GM12878 (cell line): ENCODE measurements at regions not wholly inside any gene's neighbourhood (a gene's known extent, or its start where the extent isn't known, plus 50 kb on each side); places are given as distances from the start of the nearest gene placed in this dataset.

ENCODE experiments used
- ATAC-seq: fragments of 200-7000 bp; cut with Tn5 transposase; 3 replicates; pipeline ENCODE4 v1.9.1; 2020; ENCODE audit warnings: mild to moderate bottlenecking, moderate library complexity
- BruUV-seq: library from RNA; stranded (reverse); fragments of 400-500 nt; replicated peaks from 2 replicates; lab custom pipeline; 2021; lab: Mats Ljungman, UMichigan
- CTCF ChIA-PET: fragments of 300-600 bp; sonication (Branson Sonifier 250); formaldehyde crosslinking; extraction: SDS; loops from one replicate; lab custom pipeline; 2021; ENCODE audit warnings: inconsistent platforms; lab: Yijun Ruan, JAX
- POLR2A ChIA-PET: fragments of 350-600 bp; formaldehyde crosslinking; extraction: SDS; loops from one replicate; lab custom pipeline; 2021; ENCODE audit warnings: inconsistent platforms; lab: Charles Lee
- RAD21 ChIA-PET: fragments of 300-600 bp; sonication (Branson Sonifier 250); formaldehyde crosslinking; loops from one replicate; lab custom pipeline; 2023; ENCODE audit warnings: antibody characterized with exemption; ENCODE audit not compliant: unreplicated experiment; lab: Charles Lee
- SMC1A ChIA-PET: fragments of 300-600 bp; sonication (Branson Sonifier 250); formaldehyde crosslinking; loops from one replicate; lab custom pipeline; 2023; ENCODE audit not compliant: unreplicated experiment, uncharacterized antibody; lab: Charles Lee
- DNase-seq: peaks from one replicate; pipeline ENCODE4 v3.0.0-alpha.2; 2011; ENCODE audit warnings: low read depth, low spot score
- FAIRE-seq: peaks from 3 replicates; lab custom pipeline; 2011; peaks lifted over from hg19 to GRCh38; lab: Jason Lieb, UNC
- H2AFZ ChIP-seq: 2 replicates; pipeline ENCODE4 v1.6.0; 2011; ENCODE audit warnings: low read depth, low read length, control low read depth; ENCODE audit not compliant: control insufficient read depth
- H3K27ac ChIP-seq: 2 replicates; pipeline ENCODE4 v1.5.1; 2011; ENCODE audit warnings: control low read depth; ENCODE audit not compliant: control insufficient read depth, insufficient read depth
- H3K27me3 ChIP-seq, 2 experiments: replicated peaks in 1 of 2; 2 replicates each; pipeline versions ENCODE4 v1.6.0 to v1.6.1; 2011; ENCODE audit warnings: low read length in 1 of 2; ENCODE audit not compliant: control insufficient read depth in 2 of 2, insufficient read depth in 2 of 2
- H3K36me3 ChIP-seq, 2 experiments: 2 replicates each; pipeline ENCODE4 v1.5.1; 2011; ENCODE audit warnings: low read length in 1 of 2; ENCODE audit not compliant: control insufficient read depth in 2 of 2, insufficient read depth in 2 of 2
- H3K4me1 ChIP-seq: 2 replicates; pipeline ENCODE4 v1.6.1; 2011; ENCODE audit warnings: mild to moderate bottlenecking, low read length, moderate library complexity, mixed read lengths; ENCODE audit not compliant: control insufficient read depth, insufficient read depth
- H3K4me2 ChIP-seq: 2 replicates; pipeline ENCODE4 v1.6.0; 2011; ENCODE audit warnings: control low read depth; ENCODE audit not compliant: control insufficient read depth, insufficient read depth
- H3K4me3 ChIP-seq: fragments of 200-600 bp; sonication (generic); 2 replicates; pipeline ENCODE4 v1.5.1; 2016
- H3K79me2 ChIP-seq: 2 replicates; pipeline ENCODE4 v1.6.0; 2011; ENCODE audit warnings: low read length; ENCODE audit not compliant: control insufficient read depth, insufficient read depth
- H3K9ac ChIP-seq: 2 replicates; pipeline ENCODE4 v1.8.0; 2011; ENCODE audit warnings: low read length, control low read depth, mixed read lengths; ENCODE audit not compliant: control insufficient read depth, insufficient read depth
- H3K9me3 ChIP-seq: replicated peaks from 3 replicates; pipeline ENCODE4 v1.5.1; 2011; ENCODE audit warnings: mild to moderate bottlenecking, low read length; ENCODE audit not compliant: control insufficient read depth, insufficient read depth
- H4K20me1 ChIP-seq: 2 replicates; pipeline ENCODE4 v1.6.0; 2011; ENCODE audit not compliant: control insufficient read depth, insufficient read depth
- CHD4 ChIP-seq: fragments of 200-600 bp; sonication (generic); IDR thresholded peaks from 2 replicates; pipeline ENCODE4 v1.6.1; 2016; ENCODE audit warnings: mild to moderate bottlenecking
- CTCF ChIP-seq, 3 experiments: IDR thresholded peaks in 2 of 3; conservative IDR thresholded peaks in 1 of 3; 2 replicates each; pipeline ENCODE4 v1.5.1; 2011; ENCODE audit warnings: low read depth in 3 of 3, low read length in 3 of 3, mild to moderate bottlenecking in 3 of 3, control low read depth in 2 of 3, moderate library complexity in 2 of 3, inconsistent platforms in 1 of 3, mixed read lengths in 1 of 3; ENCODE audit not compliant: control insufficient read depth in 2 of 3, insufficient read depth in 1 of 3; ENCODE audit errors: extremely low read depth in 1 of 3
- HCFC1 ChIP-seq: fragments of 150-350 bp; IDR thresholded peaks from 2 replicates; pipeline ENCODE4 v1.6.1; 2014; ENCODE audit warnings: low read length
- MEF2A ChIP-seq: IDR thresholded peaks from 2 replicates; pipeline ENCODE4 v1.6.1; 2011; ENCODE audit warnings: low read depth, mild to moderate bottlenecking, low read length, moderate library complexity; ENCODE audit not compliant: insufficient read depth
- NFXL1 ChIP-seq: fragments of 450-650 bp; IDR thresholded peaks from 2 replicates; pipeline ENCODE4 v1.6.1; 2017; ENCODE audit warnings: antibody characterized with exemption, mild to moderate bottlenecking, borderline replicate concordance
- WGBS: methylation state at CpG from one replicate; pipeline ENCODE4 v1.1.6; 2016; ENCODE audit warnings: low lambda C conversion rate; ENCODE audit not compliant: insufficient replicate concordance, insufficient coverage; ENCODE audit errors: missing lambda C conversion rate; 5-methylcytosine and 5-hydroxymethylcytosine counted together
- in situ Hi-C: fragments of 300-500 bp; cut with MboI; formaldehyde crosslinking; loops from 9 replicates; pipeline ENCODE4 v1.14.3; 2018; ENCODE audit warnings: mixed read lengths
- intact Hi-C: fragments of 100-400 bp; cut with micrococcal nuclease; formaldehyde crosslinking; loops from one replicate; pipeline ENCODE4 v1.14.2; 2022; ENCODE audit not compliant: unreplicated experiment

DNA sequence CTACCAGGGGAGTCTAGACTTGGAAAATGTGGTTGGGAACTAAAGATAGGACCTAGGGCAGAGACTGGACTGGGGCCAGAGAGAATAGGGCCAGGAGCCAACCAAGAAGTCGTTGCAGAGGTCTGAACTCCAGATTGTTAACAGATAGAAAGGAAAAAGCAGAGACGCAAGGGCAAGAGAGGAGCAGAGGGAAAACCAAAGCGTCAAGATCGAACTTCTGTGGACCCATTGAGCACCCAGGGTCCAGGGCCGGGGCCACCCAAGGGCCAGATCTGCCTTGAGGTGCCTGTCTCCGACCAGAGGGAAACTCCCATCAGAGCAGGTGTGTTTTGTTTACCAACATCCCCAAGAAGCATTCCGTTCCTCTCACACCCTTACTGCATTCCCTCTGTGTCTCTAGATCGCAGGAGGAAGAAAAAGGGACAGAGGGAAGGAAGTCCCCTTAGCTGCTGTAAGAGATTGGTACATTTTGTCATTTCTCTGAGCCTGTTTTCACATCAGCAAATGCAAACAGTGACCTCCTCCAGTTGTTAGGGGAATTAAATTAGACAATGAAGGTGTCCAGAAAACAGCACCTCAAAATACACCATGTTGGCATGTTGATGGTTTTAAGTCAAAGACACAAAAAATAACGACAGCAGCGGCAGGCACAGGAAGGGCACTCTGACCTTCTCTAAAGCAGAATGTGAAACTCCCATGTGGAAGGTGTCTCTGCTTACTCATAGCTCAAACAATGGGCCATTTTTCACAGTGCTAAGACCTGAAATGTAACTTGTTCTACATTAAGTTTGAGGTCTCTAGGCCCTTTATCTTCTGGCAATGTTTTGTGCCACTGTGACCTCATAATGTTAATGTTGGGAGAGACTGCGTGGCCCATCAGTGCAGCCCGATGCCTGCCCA is 105.8 kb upstream of the RAB4A start (continued):
- TF ChIP-seq CTCF (IDR thresholded peaks at IDR 0.05 in 2 of 3, conservative IDR thresholded peaks at IDR 0.05 in 1 of 3; ENCODE audit: control insufficient read depth in 2 of 3, extremely low read depth in 1 of 3, insufficient read depth in 1 of 3, low read depth in 3 of 3, low read length in 3 of 3): no peak
- TF ChIP-seq MEF2A: no peak
- TF ChIP-seq NFXL1: no peak

GRCh38 chr1:229167318-229167717 is 103.6 kb upstream of the RAB4A start:
- H3K36me3 ChIP-seq: no peaks in the 10 kb centered on the region
- FAIRE-seq: no peak
- BruUV-seq: no TSS peak
- WGBS: 21% methylated on average over 4 of the region's 4 CpGs
- in situ Hi-C loops: no loop called here
- H3K9me3 ChIP-seq: no peaks in the 10 kb centered on the region
- H3K4me1 ChIP-seq: no peaks in the 10 kb centered on the region
- ChIA-PET SMC1A (no interaction called here), POLR2A (no interaction called here), RAD21 (no interaction called here), CTCF (interaction anchor here (0.7 kb wide), 1 partner anchor 10 kb away, joined by 3 read pairs; no protein-coding TSS in a partner anchor)
- H3K27ac ChIP-seq: no peak overlapping the region
- no peak for DNase-seq
- H3K9ac ChIP-seq: no peak overlapping the region
- H3K27me3 ChIP-seq: no peaks in the 10 kb centered on the region; a peak in 1 of 4 replicates
- intact Hi-C loops: no loop called here
- no peak overlapping the region for H3K4me2 ChIP-seq
- H2AFZ ChIP-seq: no peak overlapping the region
- no peak overlapping the region for H3K4me3 ChIP-seq
- H3K79me2 ChIP-seq: no peaks in the 10 kb centered on the region
- no peak for ATAC-seq
- no peaks in the 10 kb centered on the region for H4K20me1 ChIP-seq
- TF ChIP-seq CHD4 (no peak), HCFC1 (no peak)
